Activated CD8-positive, alpha-beta memory T cell treated with anti-CD3 and anti-CD28 coated beads, Interleukin-2, amount 10 ng/mL, durations not matched to agents 7 days and 5 days (primary cell): ENCODE measurements at regions not wholly inside any gene's neighbourhood (a gene's known extent, or its start where the extent isn't known, plus 50 kb on each side); places are given as distances from the start of the nearest gene placed in this dataset.
A peak's percentile ranks its signal among the peaks of the same experiment; 100 is the strongest.

ENCODE experiments used
- ATAC-seq: fragments of 150-1000 bp; cut with Tn5 transposase; one replicate; pipeline ENCODE4 v1.10.0; 2021; ENCODE audit warnings: moderate library complexity
- CTCF ChIA-PET: fragments of 350-600 bp; sonication (Branson Sonifier 250); formaldehyde crosslinking; loops from one replicate; lab custom pipeline; 2021; ENCODE audit warnings: antibody characterized with exemption; lab: Charles Lee
- DNase-seq: peaks from one replicate; pipeline ENCODE4 v3.0.0-alpha.2; 2020
- H3K27ac Mint-ChIP-seq: one replicate; pipeline ENCODE4 v1.8.0; 2021; ENCODE audit warnings: mild to moderate bottlenecking, mixed read lengths
- H3K27me3 Mint-ChIP-seq: one replicate; pipeline ENCODE4 v1.8.0; 2021; ENCODE audit warnings: mixed read lengths
- H3K36me3 Mint-ChIP-seq: one replicate; pipeline ENCODE4 v1.8.0; 2021; ENCODE audit warnings: mild to moderate bottlenecking, mixed read lengths
- H3K4me1 Mint-ChIP-seq: one replicate; pipeline ENCODE4 v1.8.0; 2021; ENCODE audit warnings: mixed read lengths
- H3K4me3 Mint-ChIP-seq: one replicate; pipeline ENCODE4 v1.8.0; 2021; ENCODE audit warnings: mild to moderate bottlenecking, moderate library complexity, mixed read lengths
- H3K9me3 Mint-ChIP-seq: one replicate; pipeline ENCODE4 v1.8.0; 2022; ENCODE audit warnings: low read depth, mixed read lengths

DNA sequence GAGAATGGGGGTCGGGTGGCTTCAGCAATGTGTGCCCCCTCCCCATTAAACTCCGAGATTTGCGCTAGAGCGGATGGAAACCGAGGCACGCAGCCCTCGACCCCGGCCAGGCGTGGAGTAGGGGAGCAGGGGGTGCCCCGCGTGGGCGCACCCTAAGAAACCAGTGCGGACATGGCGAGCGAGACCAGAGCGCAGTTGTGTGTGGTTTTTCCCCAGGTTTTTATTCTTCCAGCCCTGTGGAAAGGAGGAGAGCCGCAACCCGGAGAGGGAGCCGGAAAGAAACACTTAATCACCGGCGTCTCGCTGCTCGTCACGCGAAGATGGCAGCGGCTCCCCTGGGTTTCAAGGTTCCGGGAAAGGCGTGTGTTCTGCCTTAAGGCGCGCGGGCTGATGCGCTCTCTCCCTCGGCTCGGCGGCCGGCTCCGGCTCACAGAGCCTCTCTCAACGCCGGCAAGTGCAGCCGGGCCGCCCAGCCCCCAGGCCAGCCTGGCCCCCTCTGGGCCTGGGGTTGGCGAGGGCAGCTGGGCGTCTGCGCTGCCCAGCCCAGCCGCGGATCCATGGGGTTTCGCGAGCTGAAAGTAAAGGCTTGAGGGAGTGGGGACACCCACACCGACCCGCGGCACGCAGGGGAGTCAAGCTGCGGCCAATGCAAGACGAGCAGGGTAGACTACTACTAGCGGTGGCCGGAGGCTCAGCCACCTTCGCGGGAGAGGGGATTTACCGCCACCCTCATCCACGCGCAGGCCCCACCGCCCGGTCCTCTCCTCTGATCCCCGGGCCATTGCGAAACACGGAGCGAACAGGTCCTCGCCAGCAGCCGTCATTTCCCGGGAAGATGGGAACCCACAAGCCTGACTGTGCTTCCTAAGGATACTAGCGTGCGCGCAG lies 74.0 kb upstream of the BCOR start:
- peak; percentile 58 for DNase-seq
- ATAC-seq: no peak

GRCh38 chrX:40170830-40171512 lies 73.2 kb upstream of the BCOR start:
- Mint-ChIP-seq H3K4me1 (peaks cover 53% of the 10 kb centered on the region), H3K36me3 (no peaks in the 10 kb centered on the region), H3K9me3 (no peaks in the 10 kb centered on the region), H3K27ac (peak overlapping the region; percentile 98), H3K4me3 (peak overlapping the region; percentile 76), H3K27me3 (no peaks in the 10 kb centered on the region)
- ATAC-seq (no peak), DNase-seq (peak; percentile 56)
- CTCF ChIA-PET: interaction anchor here (1.3 to 1.9 kb wide), 2 partner anchors 18 to 73 kb away, joined by 4 to 7 read pairs; partner anchors contain the start of gene BCOR

More for the DNA sequence above, 74.0 kb upstream of the BCOR start:
- no peaks in the 10 kb centered on the region for H3K36me3 Mint-ChIP-seq
- H3K9me3 Mint-ChIP-seq: no peaks in the 10 kb centered on the region
- H3K27me3 Mint-ChIP-seq: no peaks in the 10 kb centered on the region
- peak overlapping the region; percentile 98 for H3K27ac Mint-ChIP-seq
- CTCF ChIA-PET: interaction anchor here (0.5 to 0.9 kb wide), 3 partner anchors 31 to 297 kb away, joined by 3 to 4 read pairs (median 3); no protein-coding TSS in a partner anchor
- H3K4me3 Mint-ChIP-seq: peak overlapping the region; percentile 76
- peaks cover 51% of the 10 kb centered on the region for H3K4me1 Mint-ChIP-seq

DNA sequence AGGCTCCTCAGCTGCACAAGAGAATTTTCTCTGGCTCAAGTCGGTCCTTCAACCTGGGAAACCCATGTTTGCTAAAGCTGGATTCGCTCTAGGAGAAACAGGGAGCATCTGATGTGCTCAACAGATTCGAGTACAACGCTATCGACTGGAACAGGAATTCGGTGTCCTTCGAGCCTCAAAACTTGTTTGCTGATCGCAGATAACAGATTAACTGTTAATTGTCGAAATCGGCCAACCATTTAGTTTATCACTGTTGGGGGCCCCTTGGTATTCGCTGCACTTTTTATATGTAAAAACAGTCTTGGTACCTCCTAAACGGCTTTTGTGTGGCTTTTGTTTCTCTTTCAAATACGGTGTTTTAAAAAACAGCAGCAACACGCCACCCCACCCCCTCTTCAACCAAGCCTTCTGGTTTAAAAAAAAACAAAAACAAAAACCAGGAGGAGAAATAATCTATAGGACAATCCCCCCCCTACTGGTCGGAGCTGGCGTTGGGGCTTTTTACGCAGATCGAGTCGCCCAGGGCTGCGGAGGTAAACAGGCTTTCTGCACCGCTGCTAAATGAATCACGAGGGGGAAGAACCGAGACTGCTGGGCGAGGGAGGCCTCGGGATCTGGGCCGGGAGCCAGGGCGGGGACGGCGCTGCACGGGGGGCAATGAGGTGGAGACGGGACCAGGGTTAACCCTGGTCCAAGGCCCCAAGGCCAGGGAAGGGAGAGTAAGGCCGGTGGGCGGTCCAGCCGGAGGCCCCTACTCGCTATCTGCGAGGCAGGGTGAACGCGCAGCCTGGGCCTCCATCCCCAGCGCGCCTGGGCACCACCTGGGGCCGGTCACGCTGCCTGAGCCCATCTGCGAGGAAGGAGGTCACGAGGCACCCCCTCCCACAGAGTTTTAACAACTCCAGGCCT lies 71.7 kb upstream of the BCOR start:
- Mint-ChIP-seq H3K9me3 (no peaks in the 10 kb centered on the region), H3K27ac (peak overlapping the region; percentile 98), H3K36me3 (no peaks in the 10 kb centered on the region), H3K4me3 (peak overlapping the region; percentile 76), H3K27me3 (no peaks in the 10 kb centered on the region), H3K4me1 (peaks cover 47% of the 10 kb centered on the region)
- CTCF ChIA-PET: interaction anchor here (0.6 to 1.9 kb wide), 4 partner anchors 16 to 315 kb away, joined by 3 to 7 read pairs (median 4); partner anchors contain the start of gene BCOR
- peak; percentile 91 for DNase-seq
- peak; percentile 70 for ATAC-seq

DNA sequence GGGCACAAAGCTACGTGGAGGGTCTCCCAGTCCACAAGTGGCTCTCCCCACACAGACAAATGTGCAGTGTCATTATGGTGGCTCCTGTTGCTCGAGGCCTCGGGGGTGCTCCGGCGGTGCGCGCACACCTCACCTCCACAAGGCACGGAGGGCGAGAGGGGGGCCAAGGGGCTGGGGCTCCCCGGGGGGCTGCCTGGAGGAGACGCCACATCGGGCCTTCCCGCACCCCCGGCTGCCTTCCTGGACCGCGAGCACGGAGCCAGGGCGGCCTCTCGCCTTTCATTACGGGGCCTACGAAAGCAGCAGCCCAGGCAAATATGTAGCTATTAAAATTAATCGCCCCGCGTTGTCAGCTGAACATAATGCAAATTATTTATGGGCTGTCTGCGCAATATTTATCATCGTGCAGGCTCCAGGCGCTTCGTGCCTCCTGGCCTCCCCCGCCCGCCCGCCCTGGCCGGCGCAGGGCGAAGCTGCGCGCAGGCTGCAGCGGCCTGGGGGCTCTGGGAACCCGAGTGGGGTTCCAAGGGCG lies 70.8 kb upstream of the BCOR start:
- CTCF ChIA-PET: interaction anchor here (0.8 kb wide), 1 partner anchor 9 kb away, joined by 3 read pairs; no protein-coding TSS in a partner anchor
- Mint-ChIP-seq H3K9me3 (no peaks in the 10 kb centered on the region), H3K4me3 (no peak overlapping the region), H3K4me1 (peaks cover 40% of the 10 kb centered on the region), H3K27me3 (no peaks in the 10 kb centered on the region), H3K27ac (no peak overlapping the region), H3K36me3 (no peaks in the 10 kb centered on the region)
- DNase-seq (no peak), ATAC-seq (no peak)

- H3K4me1 Mint-ChIP-seq: peaks cover 34% of the 10 kb centered on the region
- H3K27ac Mint-ChIP-seq: no peak overlapping the region
- DNase-seq (no peak), ATAC-seq (no peak)
- CTCF ChIA-PET: interaction anchor here (0.7 to 0.8 kb wide), 2 partner anchors 9 to 101 kb away, joined by 3 read pairs; no protein-coding TSS in a partner anchor
- H3K36me3 Mint-ChIP-seq: no peaks in the 10 kb centered on the region
- no peaks in the 10 kb centered on the region for H3K9me3 Mint-ChIP-seq
- no peaks in the 10 kb centered on the region for H3K27me3 Mint-ChIP-seq
- H3K4me3 Mint-ChIP-seq: peak overlapping the region; percentile 57
Measured at GRCh38 chrX:40167850-40168479, 70.2 kb upstream of the BCOR start.

- Mint-ChIP-seq H3K4me1 (peaks cover 31% of the 10 kb centered on the region), H3K4me3 (peak overlapping the region; percentile 38), H3K36me3 (no peaks in the 10 kb centered on the region), H3K9me3 (no peaks in the 10 kb centered on the region), H3K27ac (peak overlapping the region; percentile 36), H3K27me3 (no peaks in the 10 kb centered on the region)
- CTCF ChIA-PET: interaction anchor here (0.7 to 0.8 kb wide), 2 partner anchors 10 to 100 kb away, joined by 3 read pairs; no protein-coding TSS in a partner anchor
- DNase-seq (no peak), ATAC-seq (no peak)
Measured at GRCh38 chrX:40167233-40167849, 69.6 kb upstream of the BCOR start.

GRCh38 chrX:40166582-40166981 lies 68.8 kb upstream of the BCOR start:
- CTCF ChIA-PET: no interaction called here
- Mint-ChIP-seq H3K4me3 (no peak overlapping the region), H3K9me3 (no peaks in the 10 kb centered on the region), H3K27me3 (no peaks in the 10 kb centered on the region), H3K27ac (no peak overlapping the region), H3K4me1 (peaks cover 31% of the 10 kb centered on the region), H3K36me3 (no peaks in the 10 kb centered on the region)
- ATAC-seq: no peak
- no peak for DNase-seq

DNA sequence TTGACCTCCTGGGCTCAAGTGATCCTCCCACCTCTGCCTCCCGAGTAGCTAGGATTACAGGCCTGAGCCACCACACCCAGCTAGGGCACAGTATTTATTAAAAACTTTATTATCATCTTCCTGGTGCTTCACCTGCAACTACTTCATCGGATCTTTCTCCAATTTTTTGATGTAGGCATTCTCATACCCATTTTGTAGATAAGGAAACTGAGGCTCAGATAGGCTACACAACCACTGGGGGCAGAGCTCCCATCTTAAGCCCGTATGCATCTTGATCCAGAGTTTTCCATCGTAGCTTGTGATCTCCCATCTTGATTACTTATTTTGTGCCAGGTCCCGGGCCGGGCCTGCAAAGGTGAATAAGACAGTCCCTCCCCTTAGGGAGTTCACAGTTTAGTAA lies 68.1 kb upstream of the BCOR start:
- no peak for ATAC-seq
- Mint-ChIP-seq H3K4me1 (peaks cover 26% of the 10 kb centered on the region), H3K4me3 (no peak overlapping the region), H3K27me3 (no peaks in the 10 kb centered on the region), H3K27ac (no peak overlapping the region), H3K36me3 (no peaks in the 10 kb centered on the region), H3K9me3 (no peaks in the 10 kb centered on the region)
- CTCF ChIA-PET: no interaction called here
- DNase-seq: no peak

DNA sequence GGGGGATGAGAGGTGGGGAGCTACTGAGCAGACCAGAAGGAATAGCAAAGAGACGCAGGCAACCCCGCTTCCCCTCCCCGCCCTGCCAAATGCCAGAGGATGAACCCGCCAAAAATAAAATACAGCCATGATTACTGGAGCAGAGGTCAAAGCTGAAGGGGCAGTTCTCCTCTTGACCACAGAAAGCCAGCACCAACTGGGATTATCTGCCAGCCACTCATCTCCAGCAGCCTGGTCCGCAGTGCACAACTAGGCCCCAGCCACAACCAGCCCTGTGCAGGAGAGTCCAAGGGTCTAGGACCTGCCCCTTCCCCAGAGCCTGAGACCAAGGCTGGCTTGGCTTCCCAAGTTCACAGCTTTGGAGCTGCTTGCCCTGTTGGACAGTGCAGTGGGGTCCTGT lies 67.4 kb upstream of the BCOR start:
- no peak for DNase-seq
- Mint-ChIP-seq H3K27me3 (no peaks in the 10 kb centered on the region), H3K4me1 (peaks cover 21% of the 10 kb centered on the region), H3K9me3 (no peaks in the 10 kb centered on the region), H3K27ac (no peak overlapping the region), H3K4me3 (no peak overlapping the region), H3K36me3 (no peaks in the 10 kb centered on the region)
- ATAC-seq: no peak
- CTCF ChIA-PET: no interaction called here

GRCh38 chrX:40164751-40165150 lies 67.0 kb upstream of the BCOR start:
- Mint-ChIP-seq H3K36me3 (no peaks in the 10 kb centered on the region), H3K27me3 (no peaks in the 10 kb centered on the region), H3K4me3 (no peak overlapping the region), H3K4me1 (peaks cover 22% of the 10 kb centered on the region), H3K9me3 (no peaks in the 10 kb centered on the region), H3K27ac (no peak overlapping the region)
- no peak for DNase-seq
- CTCF ChIA-PET: no interaction called here
- ATAC-seq: no peak

- Mint-ChIP-seq H3K27ac (peak overlapping the region; percentile 64), H3K4me1 (peaks cover 12% of the 10 kb centered on the region), H3K27me3 (no peaks in the 10 kb centered on the region), H3K9me3 (no peaks in the 10 kb centered on the region), H3K4me3 (peak overlapping the region; percentile 73), H3K36me3 (no peaks in the 10 kb centered on the region)
- CTCF ChIA-PET: no interaction called here
- peak; percentile 84 for ATAC-seq
- no peak for DNase-seq
Measured at GRCh38 chrX:40158036-40158706, 60.4 kb upstream of the BCOR start.
